ENCODE measurements at regions not wholly inside any gene's neighbourhood (a gene's known extent, or its start where the extent isn't known, plus 50 kb on each side); places are given as distances from the start of the nearest gene placed in this dataset.

GRCh38 chr12:68477261-68477772, 133.4 kb upstream of the RAP1B start:
- DNase-seq = no peak
- 87% methylated on average over 3 of the region's 3 CpGs for WGBS (ENCODE audit: insufficient coverage)
- no peak overlapping the region for H3K4me3 ChIP-seq (ENCODE audit: low read length)
- no peaks in the 10 kb centered on the region for H3K4me1 ChIP-seq (ENCODE audit: control insufficient read depth, insufficient read depth, low read length)
- no peaks in the 10 kb centered on the region for H3K9me3 ChIP-seq (replicated peaks; ENCODE audit: control insufficient read depth, low read depth, low read length)
- H3K36me3 ChIP-seq (ENCODE audit: control insufficient read depth, insufficient read depth, low read length) = no peaks in the 10 kb centered on the region
- no peak overlapping the region for H3K27ac ChIP-seq (ENCODE audit: low read length)
- H3K27me3 ChIP-seq (ENCODE audit: control insufficient read depth, insufficient read depth, low read length) = no peaks in the 10 kb centered on the region

- no peak for DNase-seq
- no peak overlapping the region for H3K4me3 ChIP-seq (ENCODE audit: low read length)
- H3K27ac ChIP-seq (ENCODE audit: low read length) = no peak overlapping the region
- H3K9me3 ChIP-seq (replicated peaks; ENCODE audit: control insufficient read depth, low read depth, low read length) = no peaks in the 10 kb centered on the region
- no peaks in the 10 kb centered on the region for H3K27me3 ChIP-seq (ENCODE audit: control insufficient read depth, insufficient read depth, low read length)
- WGBS (ENCODE audit: insufficient coverage) = no CpG with 5 or more reads among the region's 5 CpGs
- no peaks in the 10 kb centered on the region for H3K4me1 ChIP-seq (ENCODE audit: control insufficient read depth, insufficient read depth, low read length)
- no peaks in the 10 kb centered on the region for H3K36me3 ChIP-seq (ENCODE audit: control insufficient read depth, insufficient read depth, low read length)
Observed at GRCh38 chr12:68477906-68478305, 132.8 kb upstream of the RAP1B start.

- no peaks in the 10 kb centered on the region for H3K27me3 ChIP-seq (ENCODE audit: control insufficient read depth, insufficient read depth, low read length)
- no CpG with 5 or more reads among the region's 1 CpG for WGBS (ENCODE audit: insufficient coverage)
- no peaks in the 10 kb centered on the region for H3K4me1 ChIP-seq (ENCODE audit: control insufficient read depth, insufficient read depth, low read length)
- no peak overlapping the region for H3K27ac ChIP-seq (ENCODE audit: low read length)
- no peak overlapping the region for H3K4me3 ChIP-seq (ENCODE audit: low read length)
- no peaks in the 10 kb centered on the region for H3K9me3 ChIP-seq (replicated peaks; ENCODE audit: control insufficient read depth, low read depth, low read length)
- H3K36me3 ChIP-seq (ENCODE audit: control insufficient read depth, insufficient read depth, low read length) = no peaks in the 10 kb centered on the region
- no peak for DNase-seq
Observed at GRCh38 chr12:68478516-68479260, 132.0 kb upstream of the RAP1B start.

DNA sequence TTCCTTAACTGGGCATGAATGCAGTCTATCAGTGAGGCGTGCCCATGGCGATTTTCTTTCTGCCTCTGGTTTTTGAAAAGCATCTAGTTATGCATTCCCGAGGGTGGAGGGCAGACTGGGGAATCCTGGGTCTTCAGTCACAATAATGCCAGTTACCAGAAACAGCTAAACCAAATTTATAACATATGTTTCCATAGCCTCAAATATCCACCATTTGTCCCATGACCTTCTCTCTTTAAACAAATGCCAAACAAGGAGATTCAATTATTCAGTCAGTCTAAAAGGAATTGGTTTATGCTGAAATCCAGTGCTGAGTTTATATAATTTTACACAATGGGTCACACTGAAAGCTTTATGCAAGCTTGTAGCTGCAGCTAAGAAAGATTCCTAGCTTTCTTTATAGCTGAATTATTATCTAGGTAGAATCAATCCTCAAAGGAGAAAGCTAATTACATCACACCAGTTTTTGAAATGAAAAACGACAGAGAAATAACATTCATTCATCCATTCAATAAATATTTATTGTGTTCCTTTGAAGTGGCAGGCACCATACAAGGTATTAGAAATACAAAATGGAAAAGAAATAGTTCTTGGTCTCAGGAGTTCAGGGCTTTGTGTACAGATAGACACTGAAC, 131.3 kb upstream of the RAP1B start:
- no peak overlapping the region for H3K4me3 ChIP-seq (ENCODE audit: low read length)
- H3K27me3 ChIP-seq (ENCODE audit: control insufficient read depth, insufficient read depth, low read length) = no peaks in the 10 kb centered on the region
- H3K9me3 ChIP-seq (replicated peaks; ENCODE audit: control insufficient read depth, low read depth, low read length) = no peaks in the 10 kb centered on the region
- H3K27ac ChIP-seq (ENCODE audit: low read length) = no peak overlapping the region
- no peak for DNase-seq
- WGBS (ENCODE audit: insufficient coverage) = 58% methylated on average over 3 of the region's 4 CpGs
- H3K4me1 ChIP-seq (ENCODE audit: control insufficient read depth, insufficient read depth, low read length) = no peaks in the 10 kb centered on the region
- H3K36me3 ChIP-seq (ENCODE audit: control insufficient read depth, insufficient read depth, low read length) = no peaks in the 10 kb centered on the region

GRCh38 chr12:68479896-68480291, 130.8 kb upstream of the RAP1B start:
- 66% methylated on average over 2 of the region's 2 CpGs for WGBS (ENCODE audit: insufficient coverage)
- no peaks in the 10 kb centered on the region for H3K4me1 ChIP-seq (ENCODE audit: control insufficient read depth, insufficient read depth, low read length)
- H3K36me3 ChIP-seq (ENCODE audit: control insufficient read depth, insufficient read depth, low read length) = no peaks in the 10 kb centered on the region
- peak; percentile 30 for DNase-seq
- H3K27ac ChIP-seq (ENCODE audit: low read length) = no peak overlapping the region
- no peaks in the 10 kb centered on the region for H3K27me3 ChIP-seq (ENCODE audit: control insufficient read depth, insufficient read depth, low read length)
- H3K4me3 ChIP-seq (ENCODE audit: low read length) = no peak overlapping the region
- no peaks in the 10 kb centered on the region for H3K9me3 ChIP-seq (replicated peaks; ENCODE audit: control insufficient read depth, low read depth, low read length)

DNA sequence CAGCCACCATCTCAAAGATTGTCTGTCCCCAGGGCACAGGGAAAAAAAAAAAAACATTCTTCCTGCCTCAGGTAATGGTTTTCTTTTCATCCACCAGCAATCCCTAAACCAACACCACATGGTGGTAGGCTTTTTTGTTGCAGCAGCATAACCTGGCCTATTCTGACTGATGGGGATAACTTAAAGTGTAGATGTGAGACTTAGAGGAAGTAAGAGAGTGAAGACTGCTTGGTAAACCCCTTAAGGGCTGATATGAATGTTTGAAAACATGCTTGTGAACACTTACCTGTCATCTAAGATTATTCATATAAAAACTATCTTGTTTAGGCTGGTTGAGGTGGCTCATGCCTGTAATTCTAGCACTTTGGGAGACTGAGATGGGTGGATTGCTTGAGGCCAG, 130.2 kb upstream of the RAP1B start:
- no peak overlapping the region for H3K27ac ChIP-seq (ENCODE audit: low read length)

DNA sequence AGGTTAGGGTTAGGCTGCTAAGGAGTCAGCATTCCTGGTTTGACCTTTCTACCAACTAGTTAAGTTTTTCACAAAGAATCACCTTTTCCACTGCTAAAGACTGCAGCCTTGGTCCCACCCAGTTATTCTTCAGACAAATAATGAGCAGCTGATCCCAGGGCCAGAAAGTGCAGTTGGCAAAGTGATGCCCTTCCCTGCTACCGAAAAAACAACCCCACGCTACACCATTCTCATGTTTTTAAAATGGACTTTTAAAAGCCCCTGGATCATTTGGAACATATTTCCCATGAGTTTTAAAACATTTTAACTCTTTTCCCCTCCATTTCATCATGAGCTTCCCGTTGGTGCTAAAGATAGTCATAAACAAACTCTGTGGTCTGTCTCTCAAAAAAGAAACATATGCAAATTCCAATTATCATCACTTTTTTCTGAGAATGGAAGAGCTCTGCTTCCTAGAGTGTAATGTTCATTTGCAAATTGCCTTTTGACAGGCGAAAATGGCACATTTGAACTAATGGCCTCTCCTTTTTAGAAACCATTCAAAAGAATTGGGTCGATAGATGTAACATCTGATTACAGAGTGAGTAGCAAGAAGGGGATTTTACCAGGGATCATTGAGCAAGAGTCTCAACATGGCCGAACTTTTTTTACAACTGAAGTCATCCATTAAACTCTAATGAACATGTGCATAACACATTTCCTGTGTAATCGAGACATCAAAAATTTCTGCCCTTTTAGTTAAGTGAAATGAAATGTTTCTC, 129.3 kb upstream of the RAP1B start:
- 36% methylated on average over 3 of the region's 7 CpGs for WGBS (ENCODE audit: insufficient coverage)
- no peaks in the 10 kb centered on the region for H3K36me3 ChIP-seq (ENCODE audit: control insufficient read depth, insufficient read depth, low read length)
- peak; percentile 38 for DNase-seq
- no peak overlapping the region for H3K27ac ChIP-seq (ENCODE audit: low read length)
- no peak overlapping the region for H3K4me3 ChIP-seq (ENCODE audit: low read length)
- H3K27me3 ChIP-seq (ENCODE audit: control insufficient read depth, insufficient read depth, low read length) = no peaks in the 10 kb centered on the region
- no peaks in the 10 kb centered on the region for H3K9me3 ChIP-seq (replicated peaks; ENCODE audit: control insufficient read depth, low read depth, low read length)
- H3K4me1 ChIP-seq (ENCODE audit: control insufficient read depth, insufficient read depth, low read length) = no peaks in the 10 kb centered on the region

More for the DNA sequence above, 130.2 kb upstream of the RAP1B start:
- no peaks in the 10 kb centered on the region for H3K9me3 ChIP-seq (replicated peaks; ENCODE audit: control insufficient read depth, low read depth, low read length)
- no peaks in the 10 kb centered on the region for H3K4me1 ChIP-seq (ENCODE audit: control insufficient read depth, insufficient read depth, low read length)
- DNase-seq = no peak
- H3K4me3 ChIP-seq (ENCODE audit: low read length) = no peak overlapping the region
- no peaks in the 10 kb centered on the region for H3K36me3 ChIP-seq (ENCODE audit: control insufficient read depth, insufficient read depth, low read length)
- H3K27me3 ChIP-seq (ENCODE audit: control insufficient read depth, insufficient read depth, low read length) = no peaks in the 10 kb centered on the region

DNA sequence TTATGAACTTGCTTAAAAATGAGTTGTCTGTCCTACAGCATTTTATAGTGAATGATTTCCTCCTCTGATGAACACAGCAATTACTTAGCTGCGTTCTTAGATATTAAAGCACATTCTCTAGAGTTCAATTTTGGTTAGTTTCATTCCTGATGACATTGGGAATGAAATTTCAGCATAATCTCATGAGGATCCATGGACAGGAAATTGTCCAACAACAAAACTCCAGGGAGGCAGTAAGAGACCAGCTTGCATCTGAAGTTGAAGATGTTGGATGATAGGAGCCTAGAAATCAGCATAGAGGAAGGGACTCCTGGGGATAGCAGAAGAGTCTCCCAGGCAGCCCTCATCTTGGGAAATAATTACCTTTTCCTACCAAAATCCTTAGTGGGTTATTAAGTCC, 128.7 kb upstream of the RAP1B start:
- H3K27me3 ChIP-seq (ENCODE audit: control insufficient read depth, insufficient read depth, low read length) = no peaks in the 10 kb centered on the region
- peak overlapping the region; percentile 31 for H3K27ac ChIP-seq (ENCODE audit: low read length)
- peak; percentile 31 for DNase-seq
- H3K36me3 ChIP-seq (ENCODE audit: control insufficient read depth, insufficient read depth, low read length) = no peaks in the 10 kb centered on the region
- no CpG with 5 or more reads among the region's 1 CpG for WGBS (ENCODE audit: insufficient coverage)
- no peaks in the 10 kb centered on the region for H3K4me1 ChIP-seq (ENCODE audit: control insufficient read depth, insufficient read depth, low read length)
- H3K4me3 ChIP-seq (ENCODE audit: low read length) = no peak overlapping the region
- H3K9me3 ChIP-seq (replicated peaks; ENCODE audit: control insufficient read depth, low read depth, low read length) = no peaks in the 10 kb centered on the region

DNA sequence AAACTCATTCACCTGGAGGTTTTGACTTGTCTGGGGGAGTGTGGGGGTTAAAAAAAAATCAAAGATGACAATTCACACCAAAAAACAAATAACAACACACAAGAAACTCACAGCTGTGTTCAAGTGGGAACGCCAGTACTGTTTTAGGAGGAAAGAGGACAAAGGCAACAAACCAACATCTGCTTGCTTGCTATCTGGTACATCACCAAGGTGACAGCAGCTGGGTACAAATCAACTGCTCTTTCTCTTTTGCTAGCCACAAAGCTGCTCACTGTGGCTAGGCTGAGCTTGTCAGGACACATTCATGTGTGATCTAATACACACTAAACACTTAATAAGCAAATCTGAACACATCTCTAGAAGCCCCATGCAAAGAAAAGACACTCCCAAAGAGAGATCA, 128.0 kb upstream of the RAP1B start:
- H3K4me1 ChIP-seq (ENCODE audit: control insufficient read depth, insufficient read depth, low read length) = no peaks in the 10 kb centered on the region
- WGBS (ENCODE audit: insufficient coverage) = no CpG with 5 or more reads among the region's 1 CpG
- H3K27me3 ChIP-seq (ENCODE audit: control insufficient read depth, insufficient read depth, low read length) = no peaks in the 10 kb centered on the region
- no peak overlapping the region for H3K4me3 ChIP-seq (ENCODE audit: low read length)
- DNase-seq = peak; percentile 47
- no peak overlapping the region for H3K27ac ChIP-seq (ENCODE audit: low read length)
- no peaks in the 10 kb centered on the region for H3K36me3 ChIP-seq (ENCODE audit: control insufficient read depth, insufficient read depth, low read length)
- no peaks in the 10 kb centered on the region for H3K9me3 ChIP-seq (replicated peaks; ENCODE audit: control insufficient read depth, low read depth, low read length)

Data from muscle of leg (tissue), 3 donors.